Keratinocyte (primary cell): ENCODE measurements at regions not wholly inside any gene's neighbourhood (a gene's known extent, or its start where the extent isn't known, plus 50 kb on each side); places are given as distances from the start of the nearest gene placed in this dataset.

Source experiments
- DNase-seq: peaks from one replicate; pipeline ENCODE4 v3.0.0-alpha.2; 2011; ENCODE audit warnings: low read depth, missing footprints, low spot score
- FAIRE-seq: peaks from 2 replicates; lab custom pipeline; 2011; peaks lifted over from hg19 to GRCh38; lab: Jason Lieb, UNC
- H2AFZ ChIP-seq: 2 replicates; pipeline ENCODE4 v1.6.0; 2012; ENCODE audit warnings: low read length, control low read depth, inconsistent platforms; ENCODE audit not compliant: control insufficient read depth
- H3K27ac ChIP-seq: 2 replicates; pipeline ENCODE4 v1.5.1; 2011; ENCODE audit warnings: low read length; ENCODE audit not compliant: control insufficient read depth, insufficient read depth
- H3K27me3 ChIP-seq: 3 replicates; pipeline ENCODE4 v1.6.0; 2011; ENCODE audit warnings: low read length; ENCODE audit not compliant: control insufficient read depth, insufficient read depth; ENCODE audit errors: extremely low read depth
- H3K36me3 ChIP-seq, 2 experiments: 2 replicates in 1 of 2; 3 replicates in 1 of 2; pipeline ENCODE4 v1.5.1; 2011; ENCODE audit warnings: low read length in 2 of 2, mild to moderate bottlenecking in 1 of 2; ENCODE audit not compliant: control insufficient read depth in 2 of 2, insufficient read depth in 2 of 2; ENCODE audit errors: extremely low read depth in 1 of 2
- H3K4me1 ChIP-seq: 3 replicates; pipeline ENCODE4 v1.5.1; 2011; ENCODE audit warnings: low read length; ENCODE audit not compliant: control insufficient read depth, insufficient read depth; ENCODE audit errors: extremely low read depth
- H3K4me2 ChIP-seq: 3 replicates; pipeline ENCODE4 v1.6.0; 2011; ENCODE audit warnings: low read depth, low read length; ENCODE audit not compliant: control insufficient read depth, insufficient read depth; ENCODE audit errors: extremely low read depth
- H3K4me3 ChIP-seq, 3 experiments: fragments of 200-600 bp in 1 of 3; sonication (generic) in 1 of 3; 2 replicates in 2 of 3; 3 replicates in 1 of 3; pipeline ENCODE4 v1.5.1; 2011 to 2016; ENCODE audit warnings: low read length in 3 of 3, mild to moderate bottlenecking in 3 of 3, control low read depth in 2 of 3, inconsistent platforms in 1 of 3, low read depth in 1 of 3, mixed read lengths in 1 of 3, mixed run types in 1 of 3, moderate library complexity in 1 of 3; ENCODE audit not compliant: control insufficient read depth in 2 of 3, insufficient read depth in 2 of 3; ENCODE audit errors: extremely low read depth in 1 of 3
- H3K79me2 ChIP-seq: 2 replicates; pipeline ENCODE4 v1.6.0; 2012; ENCODE audit warnings: low read length; ENCODE audit not compliant: control insufficient read depth, insufficient read depth
- H3K9ac ChIP-seq: 3 replicates; pipeline ENCODE4 v1.6.0; 2011; ENCODE audit warnings: low read length; ENCODE audit not compliant: control insufficient read depth, insufficient read depth; ENCODE audit errors: extremely low read depth
- H3K9me1 ChIP-seq: 3 replicates; pipeline ENCODE4 v1.6.0; 2011; ENCODE audit warnings: low read length; ENCODE audit not compliant: control insufficient read depth, insufficient read depth; ENCODE audit errors: extremely low read depth
- H3K9me3 ChIP-seq: 2 replicates; pipeline ENCODE4 v1.5.1; 2012; ENCODE audit warnings: low read depth, low read length; ENCODE audit not compliant: control insufficient read depth
- H4K20me1 ChIP-seq: 3 replicates; pipeline ENCODE4 v1.6.0; 2011; ENCODE audit warnings: low read length; ENCODE audit not compliant: control insufficient read depth, insufficient read depth; ENCODE audit errors: extremely low read depth
- EZH2 ChIP-seq: IDR thresholded peaks from one replicate; pipeline ENCODE4 v1.6.1; 2012; ENCODE audit warnings: inconsistent platforms, mild to moderate bottlenecking, low read length, moderate library complexity
- dilution Hi-C: fragments of 300-500 bp; cut with MboI; formaldehyde crosslinking; loops from one replicate; pipeline ENCODE4 v1.7.0; 2020; ENCODE audit warnings: low sequenced_read_pairs; ENCODE audit not compliant: extremely low pct_ligation_motif_present
- TF ChIP-seq, protein P1 (sequence below), 3 experiments: IDR thresholded peaks in 1 of 3; conservative IDR thresholded peaks in 1 of 3; optimal IDR thresholded peaks in 1 of 3; 2 replicates in 2 of 3; 3 replicates in 1 of 3; pipeline versions ENCODE3 to v1.5.1; 2011; ENCODE audit warnings: low read length in 3 of 3, mild to moderate bottlenecking in 3 of 3, moderate library complexity in 2 of 3, control low read depth in 1 of 3, inconsistent platforms in 1 of 3; ENCODE audit not compliant: insufficient read depth in 2 of 3; ENCODE audit errors: extremely low read depth in 1 of 3

DNA sequence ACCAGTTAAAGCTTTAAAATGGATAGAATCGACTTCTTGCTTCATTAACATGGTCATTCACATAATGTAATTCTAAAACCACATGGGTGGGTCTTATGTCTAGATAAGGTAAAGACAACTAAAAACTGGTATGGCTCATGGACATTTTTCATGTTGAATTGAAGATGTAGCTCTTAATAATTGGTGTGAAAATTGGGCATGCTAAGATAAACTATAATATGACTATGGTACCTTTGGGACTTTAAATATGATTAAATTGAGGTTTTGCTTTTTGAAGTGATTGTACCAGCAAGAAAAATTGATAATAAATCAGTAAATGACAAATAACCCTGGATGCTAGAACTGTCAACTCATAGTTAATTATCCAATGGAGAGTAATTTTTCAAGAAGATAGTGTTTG, 710.7 kb upstream of the PTPRD start:
- H3K27ac ChIP-seq: no peak overlapping the region
- H3K4me1 ChIP-seq: no peaks in the 10 kb centered on the region
- no peaks in the 10 kb centered on the region for H3K36me3 ChIP-seq
- DNase-seq (no peak), FAIRE-seq (no peak)
- H4K20me1 ChIP-seq: no peaks in the 10 kb centered on the region
- dilution Hi-C loops: no loop called here
- no peak overlapping the region for H2AFZ ChIP-seq
- no peaks in the 10 kb centered on the region for H3K27me3 ChIP-seq
- H3K9ac ChIP-seq: no peak overlapping the region
- TF ChIP-seq, protein P1, sequence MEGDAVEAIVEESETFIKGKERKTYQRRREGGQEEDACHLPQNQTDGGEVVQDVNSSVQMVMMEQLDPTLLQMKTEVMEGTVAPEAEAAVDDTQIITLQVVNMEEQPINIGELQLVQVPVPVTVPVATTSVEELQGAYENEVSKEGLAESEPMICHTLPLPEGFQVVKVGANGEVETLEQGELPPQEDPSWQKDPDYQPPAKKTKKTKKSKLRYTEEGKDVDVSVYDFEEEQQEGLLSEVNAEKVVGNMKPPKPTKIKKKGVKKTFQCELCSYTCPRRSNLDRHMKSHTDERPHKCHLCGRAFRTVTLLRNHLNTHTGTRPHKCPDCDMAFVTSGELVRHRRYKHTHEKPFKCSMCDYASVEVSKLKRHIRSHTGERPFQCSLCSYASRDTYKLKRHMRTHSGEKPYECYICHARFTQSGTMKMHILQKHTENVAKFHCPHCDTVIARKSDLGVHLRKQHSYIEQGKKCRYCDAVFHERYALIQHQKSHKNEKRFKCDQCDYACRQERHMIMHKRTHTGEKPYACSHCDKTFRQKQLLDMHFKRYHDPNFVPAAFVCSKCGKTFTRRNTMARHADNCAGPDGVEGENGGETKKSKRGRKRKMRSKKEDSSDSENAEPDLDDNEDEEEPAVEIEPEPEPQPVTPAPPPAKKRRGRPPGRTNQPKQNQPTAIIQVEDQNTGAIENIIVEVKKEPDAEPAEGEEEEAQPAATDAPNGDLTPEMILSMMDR (optimal IDR thresholded peaks at IDR 0.05 in 1 of 3, IDR thresholded peaks at IDR 0.05 in 1 of 3, conservative IDR thresholded peaks at IDR 0.05 in 1 of 3; ENCODE audit: extremely low read depth in 1 of 3, insufficient read depth in 2 of 3, low read length in 3 of 3): no peak
- TF ChIP-seq EZH2: no peak
- H3K4me3 ChIP-seq: no peak overlapping the region
- no peak overlapping the region for H3K4me2 ChIP-seq
- H3K79me2 ChIP-seq: no peaks in the 10 kb centered on the region
- H3K9me3 ChIP-seq: no peaks in the 10 kb centered on the region
- H3K9me1 ChIP-seq: no peaks in the 10 kb centered on the region

DNA sequence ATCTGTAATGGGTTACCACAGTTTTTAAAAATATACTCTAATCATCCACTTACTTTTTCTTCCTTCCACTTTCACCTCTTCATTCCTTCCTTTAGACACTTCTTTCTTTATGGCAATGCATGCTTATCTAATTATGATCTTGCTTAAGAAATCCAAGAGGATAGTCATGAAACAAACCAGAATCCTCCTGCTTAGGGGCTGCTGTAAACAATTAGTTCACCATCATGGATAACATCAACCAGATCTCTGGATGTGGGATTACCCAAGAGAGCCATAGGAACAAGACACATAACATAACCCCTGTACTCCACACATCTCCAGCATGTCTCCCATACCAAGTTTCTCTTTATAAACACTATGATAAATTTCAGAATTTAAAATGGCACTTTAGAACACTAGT, 713.4 kb upstream of the PTPRD start:
- no peak for TF ChIP-seq EZH2
- TF ChIP-seq, protein P1 (optimal IDR thresholded peaks at IDR 0.05 in 1 of 3, IDR thresholded peaks at IDR 0.05 in 1 of 3, conservative IDR thresholded peaks at IDR 0.05 in 1 of 3; ENCODE audit: extremely low read depth in 1 of 3, insufficient read depth in 2 of 3, low read length in 3 of 3): no peak
- H3K27me3 ChIP-seq: no peaks in the 10 kb centered on the region

More for the DNA sequence above, 713.4 kb upstream of the PTPRD start:
- dilution Hi-C loops: no loop called here
- H3K4me2 ChIP-seq: no peak overlapping the region
- H3K27ac ChIP-seq: no peak overlapping the region
- H3K9me3 ChIP-seq: no peaks in the 10 kb centered on the region
- H2AFZ ChIP-seq: no peak overlapping the region
- DNase-seq (no peak), FAIRE-seq (no peak)
- H3K36me3 ChIP-seq: no peaks in the 10 kb centered on the region
- no peak overlapping the region for H3K9ac ChIP-seq
- H3K4me3 ChIP-seq: no peak overlapping the region
- H4K20me1 ChIP-seq: no peaks in the 10 kb centered on the region
- no peaks in the 10 kb centered on the region for H3K4me1 ChIP-seq
- H3K79me2 ChIP-seq: no peaks in the 10 kb centered on the region
- no peaks in the 10 kb centered on the region for H3K9me1 ChIP-seq
